Subcutaneous abdominal adipose tissue (tissue), 5 donors: ENCODE measurements at regions not wholly inside any gene's neighbourhood (a gene's known extent, or its start where the extent isn't known, plus 50 kb on each side); places are given as distances from the start of the nearest gene placed in this dataset.

Experiments
- H3K27ac ChIP-seq: one replicate; pipeline ENCODE4 v1.7.0; 2013; ENCODE audit warnings: low read depth, mild to moderate bottlenecking, inconsistent platforms, low read length, moderate library complexity
- H3K27me3 ChIP-seq, 5 donors: one replicate each; pipeline ENCODE4 v1.7.0; 2013; ENCODE audit warnings: low read length in 5 of 5, inconsistent platforms in 1 of 5; ENCODE audit not compliant: control insufficient read depth in 5 of 5, insufficient read depth in 4 of 5
- H3K36me3 ChIP-seq, 5 donors: one replicate each; pipeline ENCODE4 v1.7.0; 2013; ENCODE audit warnings: low read length in 5 of 5; ENCODE audit not compliant: control insufficient read depth in 5 of 5, insufficient read depth in 5 of 5
- H3K4me1 ChIP-seq, 5 donors: one replicate each; pipeline ENCODE4 v1.7.0; 2013; ENCODE audit warnings: low read length in 5 of 5, mild to moderate bottlenecking in 3 of 5, moderate library complexity in 1 of 5; ENCODE audit not compliant: control insufficient read depth in 5 of 5, insufficient read depth in 5 of 5
- H3K4me3 ChIP-seq, 5 donors: one replicate each; pipeline ENCODE4 v1.7.0; 2013; ENCODE audit warnings: low read length in 5 of 5, low read depth in 1 of 5
- H3K9ac ChIP-seq, 5 donors: one replicate each; pipeline ENCODE4 v1.7.0; 2013; ENCODE audit warnings: low read length in 5 of 5, mild to moderate bottlenecking in 4 of 5, moderate library complexity in 3 of 5
- H3K9me3 ChIP-seq, 5 donors: one replicate each; pipeline ENCODE4 v1.7.0; 2013; ENCODE audit warnings: low read length in 5 of 5; ENCODE audit not compliant: control insufficient read depth in 5 of 5
- donor health status: healthy.
- donor health status: healthy.
- donor health status: healthy.
- donor health status: healthy.
- donor health status: healthy.

GRCh38 chr6:105794870-105795269 is 291.3 kb upstream of the PRDM1 start:
- H3K27ac ChIP-seq: no peak overlapping the region
- H3K27me3 ChIP-seq: no peaks in the 10 kb centered on the region
- no peak overlapping the region for H3K9ac ChIP-seq
- H3K9me3 ChIP-seq: no peaks in the 10 kb centered on the region
- no peak overlapping the region for H3K4me3 ChIP-seq
- H3K4me1 ChIP-seq: peaks cover 11 to 52% (median 45%) of the 10 kb centered on the region in 5 donors
- H3K36me3 ChIP-seq: no peaks in the 10 kb centered on the region

DNA sequence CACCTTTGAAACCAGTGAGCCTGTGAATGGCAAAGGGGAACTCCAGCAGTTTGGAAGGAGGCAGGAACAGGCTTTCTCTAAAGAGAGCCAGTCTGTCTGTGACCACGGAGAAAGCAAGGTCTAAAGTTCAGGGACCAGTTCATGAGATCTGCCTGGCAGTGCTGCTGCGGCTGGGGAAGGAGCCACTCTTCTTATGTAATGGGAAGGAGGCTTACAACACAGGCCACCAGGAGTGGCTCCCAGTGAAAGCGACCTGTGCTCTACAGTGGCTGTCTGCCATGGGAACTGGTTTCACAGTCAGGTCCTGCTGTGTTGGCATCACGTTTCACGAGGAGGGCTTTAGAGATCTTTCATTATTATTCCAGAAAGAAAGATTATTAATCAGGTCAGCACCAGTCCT is 291.9 kb upstream of the PRDM1 start:
- Histone ChIP-seq H3K4me1 (peaks cover 11 to 51% (median 48%) of the 10 kb centered on the region in 5 donors), H3K9me3 (no peaks in the 10 kb centered on the region), H3K27ac (no peak overlapping the region), H3K27me3 (no peaks in the 10 kb centered on the region), H3K4me3 (no peak overlapping the region), H3K36me3 (no peaks in the 10 kb centered on the region), H3K9ac (peak overlapping the region in 1 of 5 donors; percentile 70)

DNA sequence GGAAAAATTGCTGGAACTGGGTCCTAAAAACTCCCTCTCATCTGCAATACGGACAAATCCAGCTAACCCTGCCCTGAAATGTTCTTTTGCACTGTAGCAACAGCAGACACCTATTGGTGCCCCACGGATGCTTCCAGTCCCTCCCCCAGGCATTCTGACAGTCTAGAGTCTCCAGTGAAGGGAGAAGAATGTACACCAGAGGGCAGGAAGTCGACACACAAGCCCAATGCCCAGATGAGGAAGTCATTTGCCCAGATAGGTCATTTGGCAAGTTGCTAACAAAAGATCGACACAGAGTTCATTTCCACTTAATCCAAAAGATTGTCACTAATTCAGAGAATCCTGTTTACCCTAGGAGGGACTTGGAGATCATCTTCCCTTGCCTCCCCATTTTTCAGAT is 293.0 kb upstream of the PRDM1 start:
- Histone ChIP-seq H3K4me3 (no peak overlapping the region), H3K4me1 (peaks cover 8 to 40% (median 37%) of the 10 kb centered on the region in 5 donors), H3K9me3 (no peaks in the 10 kb centered on the region), H3K9ac (no peak overlapping the region), H3K36me3 (no peaks in the 10 kb centered on the region), H3K27ac (no peak overlapping the region), H3K27me3 (no peaks in the 10 kb centered on the region)

GRCh38 chr6:105791583-105792318 is 294.4 kb upstream of the PRDM1 start:
- H3K9me3 ChIP-seq: no peaks in the 10 kb centered on the region
- no peak overlapping the region for H3K9ac ChIP-seq
- no peaks in the 10 kb centered on the region for H3K36me3 ChIP-seq
- no peak overlapping the region for H3K4me3 ChIP-seq
- no peak overlapping the region for H3K27ac ChIP-seq
- H3K27me3 ChIP-seq: no peaks in the 10 kb centered on the region
- H3K4me1 ChIP-seq: peaks cover 8 to 33% (median 31%) of the 10 kb centered on the region in 5 donors

DNA sequence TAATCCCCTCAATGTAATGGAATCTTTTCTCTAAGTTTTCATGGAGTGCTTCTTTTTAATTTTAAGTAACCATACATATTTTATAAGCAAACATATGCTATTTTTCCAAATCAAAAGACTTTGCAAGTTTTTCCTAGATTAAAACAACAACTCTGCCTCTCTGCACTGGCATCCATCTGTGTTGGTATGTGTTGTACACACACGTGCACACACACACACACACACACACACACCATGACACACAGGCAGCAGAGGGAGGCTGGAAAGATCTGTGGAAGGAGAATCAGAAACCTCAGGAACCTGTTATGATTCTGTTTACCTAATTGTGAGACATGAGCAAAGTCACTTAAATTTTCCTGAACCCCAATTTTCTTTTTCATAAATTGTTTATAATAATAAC is 295.0 kb upstream of the PRDM1 start:
- no peaks in the 10 kb centered on the region for H3K27me3 ChIP-seq
- no peak overlapping the region for H3K4me3 ChIP-seq
- H3K27ac ChIP-seq: no peak overlapping the region
- peaks cover 8 to 33% (median 30%) of the 10 kb centered on the region in 5 donors for H3K4me1 ChIP-seq
- H3K9me3 ChIP-seq: no peaks in the 10 kb centered on the region
- no peaks in the 10 kb centered on the region for H3K36me3 ChIP-seq
- no peak overlapping the region for H3K9ac ChIP-seq

GRCh38 chr6:105790635-105791034 is 295.5 kb upstream of the PRDM1 start:
- Histone ChIP-seq H3K36me3 (no peaks in the 10 kb centered on the region), H3K4me1 (peaks cover 8 to 34% (median 30%) of the 10 kb centered on the region in 5 donors), H3K27me3 (no peaks in the 10 kb centered on the region), H3K27ac (no peak overlapping the region), H3K4me3 (no peak overlapping the region), H3K9ac (no peak overlapping the region), H3K9me3 (no peaks in the 10 kb centered on the region)

- H3K9ac ChIP-seq: no peak overlapping the region
- H3K9me3 ChIP-seq: no peaks in the 10 kb centered on the region
- H3K4me1 ChIP-seq: peaks cover 8 to 39% (median 31%) of the 10 kb centered on the region in 5 donors
- H3K4me3 ChIP-seq: no peak overlapping the region
- H3K27me3 ChIP-seq: no peaks in the 10 kb centered on the region
- no peak overlapping the region for H3K27ac ChIP-seq
- no peaks in the 10 kb centered on the region for H3K36me3 ChIP-seq
Measured at GRCh38 chr6:105789935-105790334, 296.2 kb upstream of the PRDM1 start.

DNA sequence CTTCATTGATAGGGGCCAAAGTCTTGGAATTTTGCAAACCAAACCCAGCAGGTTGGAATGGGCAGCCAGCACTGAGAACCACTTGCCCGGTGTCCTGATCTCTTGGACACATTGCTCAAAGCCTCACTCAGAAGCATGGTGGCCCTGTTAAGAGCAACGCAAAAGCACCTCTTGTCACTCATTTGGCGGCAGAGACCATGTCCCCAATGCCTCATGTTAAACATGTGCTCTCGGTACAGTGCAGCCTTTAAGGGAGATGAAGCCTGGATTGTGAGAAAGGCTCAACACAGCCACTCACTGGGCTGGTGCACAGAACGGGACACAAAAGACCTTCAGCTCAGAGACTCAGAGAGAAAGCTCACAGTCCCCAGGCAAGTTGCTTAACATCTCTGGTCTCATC is 298.4 kb upstream of the PRDM1 start:
- Histone ChIP-seq H3K27me3 (no peaks in the 10 kb centered on the region), H3K4me3 (no peak overlapping the region), H3K36me3 (no peaks in the 10 kb centered on the region), H3K9me3 (no peaks in the 10 kb centered on the region), H3K4me1 (peaks cover 0 to 33% (median 15%) of the 10 kb centered on the region in 5 donors), H3K9ac (no peak overlapping the region), H3K27ac (no peak overlapping the region)

DNA sequence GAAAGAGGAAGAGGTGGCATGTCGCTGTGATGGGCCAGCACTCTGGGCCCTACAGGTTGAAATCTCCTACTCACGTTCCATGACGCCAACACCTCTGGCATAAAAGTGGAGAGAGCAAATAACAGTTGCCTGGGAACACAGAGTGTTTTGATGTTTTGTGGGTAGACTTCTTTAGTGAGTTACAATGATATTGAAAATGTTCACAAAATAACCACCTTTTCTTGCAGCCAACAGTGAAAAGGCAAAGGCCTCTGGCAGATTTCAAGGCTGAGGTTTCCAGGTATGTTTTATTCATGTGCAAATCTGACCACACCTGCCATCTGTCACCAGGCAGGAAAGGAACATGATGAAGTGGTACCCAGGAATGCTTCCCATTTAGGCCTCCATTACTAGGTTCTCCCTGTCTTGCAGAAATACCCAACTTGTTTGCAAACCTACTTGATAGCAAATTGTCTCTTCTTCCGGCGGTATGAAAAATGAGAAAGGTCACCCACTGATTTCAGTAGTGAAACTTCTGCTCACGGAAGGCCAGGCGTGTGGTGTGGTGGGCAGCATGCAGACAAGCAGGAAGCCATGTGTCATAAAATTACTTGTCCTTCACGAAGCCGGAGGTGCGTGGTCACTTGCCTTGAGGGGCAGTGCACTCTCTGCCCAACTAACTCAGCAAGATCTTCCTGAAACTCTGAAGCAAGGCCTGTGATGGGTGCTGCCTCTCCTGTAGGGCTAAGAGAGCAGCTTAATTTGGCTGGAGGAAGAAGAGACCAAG is 299.1 kb upstream of the PRDM1 start:
- H3K36me3 ChIP-seq: no peaks in the 10 kb centered on the region
- H3K9ac ChIP-seq: no peak overlapping the region
- no peaks in the 10 kb centered on the region for H3K27me3 ChIP-seq
- H3K27ac ChIP-seq: no peak overlapping the region
- no peaks in the 10 kb centered on the region for H3K9me3 ChIP-seq
- H3K4me3 ChIP-seq: no peak overlapping the region
- peaks cover 0 to 30% (median 14%) of the 10 kb centered on the region in 5 donors for H3K4me1 ChIP-seq

GRCh38 chr6:105786449-105786848 is 299.7 kb upstream of the PRDM1 start:
- no peak overlapping the region for H3K4me3 ChIP-seq
- peaks cover 0 to 24% (median 9%) of the 10 kb centered on the region in 5 donors for H3K4me1 ChIP-seq
- no peak overlapping the region for H3K9ac ChIP-seq
- no peaks in the 10 kb centered on the region for H3K9me3 ChIP-seq
- H3K27me3 ChIP-seq: no peaks in the 10 kb centered on the region
- H3K36me3 ChIP-seq: no peaks in the 10 kb centered on the region
- no peak overlapping the region for H3K27ac ChIP-seq
